Spleen (tissue), 11 donors: ENCODE measurements at regions not wholly inside any gene's neighbourhood (a gene's known extent, or its start where the extent isn't known, plus 50 kb on each side); places are given as distances from the start of the nearest gene placed in this dataset.

ENCODE experiments used
- DNase-seq: peaks from one replicate; pipeline ENCODE4 v3.0.0-alpha.2; 2020
- H3K27ac ChIP-seq, 8 donors: fragments of 200-600 bp; sonication (generic) in 7 of 8; 1 replicate in 4 of 8; 2 replicates in 4 of 8; pipeline versions ENCODE4 v1.5.0 to v1.8.0; 2016 to 2021; ENCODE audit warnings: inconsistent platforms in 4 of 8, mild to moderate bottlenecking in 4 of 8, moderate library complexity in 1 of 8
- H3K27me3 ChIP-seq, 7 donors: fragments of 200-600 bp; sonication (generic) in 6 of 7; replicated peaks in 1 of 7; 1 replicate in 4 of 7; 2 replicates in 3 of 7; pipeline versions ENCODE4 v1.5.0 to v1.8.0; 2016 to 2021; ENCODE audit warnings: inconsistent platforms in 3 of 7, mild to moderate bottlenecking in 1 of 7
- H3K36me3 ChIP-seq, 6 donors: fragments of 200-600 bp; sonication (generic) in 5 of 6; 1 replicate in 4 of 6; 2 replicates in 2 of 6; pipeline versions ENCODE4 v1.5.0 to v1.8.0; 2016 to 2021; ENCODE audit warnings: inconsistent platforms in 2 of 6
- H3K4me1 ChIP-seq, 6 donors: fragments of 200-600 bp; sonication (generic) in 5 of 6; 1 replicate in 3 of 6; 2 replicates in 3 of 6; pipeline versions ENCODE4 v1.5.0 to v1.8.0; 2016 to 2021; ENCODE audit warnings: inconsistent platforms in 3 of 6
- H3K4me3 ChIP-seq, 8 donors: fragments of 200-600 bp; sonication (generic) in 7 of 8; 1 replicate in 4 of 8; 2 replicates in 4 of 8; pipeline versions ENCODE4 v1.5.0 to v1.8.0; 2016 to 2021; ENCODE audit warnings: inconsistent platforms in 4 of 8, mild to moderate bottlenecking in 4 of 8, moderate library complexity in 2 of 8
- H3K9me3 ChIP-seq, 8 donors: fragments of 200-600 bp; sonication (generic) in 7 of 8; 1 replicate in 4 of 8; 2 replicates in 4 of 8; pipeline versions ENCODE4 v1.5.0 to v1.8.0; 2016 to 2021; ENCODE audit warnings: inconsistent platforms in 4 of 8
- POLR2A ChIP-seq, 3 donors: fragments of 450-650 bp; IDR thresholded peaks; one replicate each; pipeline ENCODE4 v1.5.1; 2017; ENCODE audit warnings: antibody characterized with exemption in 3 of 3, mild to moderate bottlenecking in 1 of 3
- POLR2AphosphoS5 ChIP-seq, 3 donors: sonication (generic); formaldehyde crosslinking; IDR thresholded peaks; one replicate each; pipeline ENCODE4 v1.5.1; 2017; ENCODE audit warnings: antibody characterized with exemption in 3 of 3
- WGBS, 5 donors: extraction: QIAGEN DNeasy Blood & Tissue Kit in 3 of 5; methylation state at CpG; one replicate each; pipeline versions ENCODE4 v1.1.5 to v1.1.7; 2013 to 2018; 5-methylcytosine and 5-hydroxymethylcytosine counted together
- intact Hi-C: fragments of 100-400 bp; cut with DNase I; formaldehyde crosslinking; loops from one replicate; pipeline ENCODE4 v1.15.0; 2023; ENCODE audit warnings: low total_unique reads
- TF ChIP-seq, protein P1 (sequence below), 11 experiments: fragments of 200-600 bp in 7 of 11; fragments of 450-650 bp in 4 of 11; sonication (generic) in 4 of 11; IDR thresholded peaks in 8 of 11; conservative IDR thresholded peaks in 3 of 11; 1 replicate in 7 of 11; 2 replicates in 4 of 11; pipeline versions ENCODE4 v1.4.0 to v1.8.0; 2016 to 2021; ENCODE audit warnings: antibody characterized with exemption in 11 of 11, inconsistent platforms in 4 of 11, mild to moderate bottlenecking in 1 of 11
- donor health status: healthy with polysubstance abuse.
- donor health status: DM: no; HTN: no; CAD: no; lungs with moderate emphysema.
- donor health status: DM: no; HTN: no; CAD: no.
- donor health status: Bipolar disorder and iron deficiency.
- donor health status: healthy.
- donor health status: DM: no; HTN: no; CAD: no.
- donor health status: DM: yes; HTN: yes; CAD: no.

DNA sequence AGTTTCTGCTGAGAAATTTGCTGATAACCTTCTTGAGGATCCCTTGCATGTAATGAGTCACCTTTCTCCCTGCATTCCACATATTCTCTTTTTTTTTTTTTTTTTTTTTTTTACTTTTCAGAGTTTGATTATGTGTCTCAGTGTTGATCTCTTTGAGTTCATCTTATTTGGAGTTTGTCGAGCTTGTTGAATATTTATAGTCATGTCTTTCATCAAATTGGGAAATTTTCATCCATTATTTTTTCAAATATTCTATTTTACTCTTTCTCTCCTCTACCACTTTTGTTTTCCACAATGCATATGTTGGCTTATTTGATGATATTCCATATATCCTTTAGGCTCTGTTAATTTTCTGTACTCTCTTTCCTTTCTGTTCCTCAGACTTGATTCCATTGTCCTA lies 136.1 kb downstream of the MAD2L1 start:
- TF ChIP-seq POLR2A (IDR thresholded peaks at IDR 0.05) = no peak
- Histone ChIP-seq H3K9me3 (no peaks in the 10 kb centered on the region), H3K36me3 (no peaks in the 10 kb centered on the region), H3K27ac (no peak overlapping the region), H3K4me3 (no peak overlapping the region), H3K4me1 (no peaks in the 10 kb centered on the region), H3K27me3 (no peaks in the 10 kb centered on the region)
- DNase-seq = no peak
- WGBS, 5 donors = 59 to 80% (median 71%) methylated on average over 1 of the region's 1 CpG
- intact Hi-C loops = no loop called here

DNA sequence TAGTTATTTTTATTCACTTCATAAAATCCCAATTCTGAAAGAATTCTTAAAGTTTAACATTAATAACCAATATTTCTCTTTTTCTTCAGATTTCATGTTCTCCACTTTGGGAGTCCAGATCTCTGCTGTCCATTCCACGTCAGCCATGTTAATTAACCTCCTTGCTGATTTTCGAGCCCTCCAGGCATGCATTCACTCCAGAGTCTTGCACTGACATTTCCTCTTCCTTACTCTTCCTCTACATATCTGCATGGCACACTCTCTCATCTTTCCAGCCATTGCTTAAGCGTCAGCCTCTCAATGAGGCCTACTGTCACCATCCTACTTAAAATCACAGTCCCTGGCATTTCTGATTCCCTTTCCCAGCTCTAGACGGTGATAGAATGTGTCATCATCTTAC lies 144.8 kb downstream of the MAD2L1 start:
- no peak overlapping the region for H3K27ac ChIP-seq
- no peaks in the 10 kb centered on the region for H3K36me3 ChIP-seq
- no peak for TF ChIP-seq POLR2AphosphoS5 (IDR thresholded peaks at IDR 0.05)
- TF ChIP-seq, protein P1, sequence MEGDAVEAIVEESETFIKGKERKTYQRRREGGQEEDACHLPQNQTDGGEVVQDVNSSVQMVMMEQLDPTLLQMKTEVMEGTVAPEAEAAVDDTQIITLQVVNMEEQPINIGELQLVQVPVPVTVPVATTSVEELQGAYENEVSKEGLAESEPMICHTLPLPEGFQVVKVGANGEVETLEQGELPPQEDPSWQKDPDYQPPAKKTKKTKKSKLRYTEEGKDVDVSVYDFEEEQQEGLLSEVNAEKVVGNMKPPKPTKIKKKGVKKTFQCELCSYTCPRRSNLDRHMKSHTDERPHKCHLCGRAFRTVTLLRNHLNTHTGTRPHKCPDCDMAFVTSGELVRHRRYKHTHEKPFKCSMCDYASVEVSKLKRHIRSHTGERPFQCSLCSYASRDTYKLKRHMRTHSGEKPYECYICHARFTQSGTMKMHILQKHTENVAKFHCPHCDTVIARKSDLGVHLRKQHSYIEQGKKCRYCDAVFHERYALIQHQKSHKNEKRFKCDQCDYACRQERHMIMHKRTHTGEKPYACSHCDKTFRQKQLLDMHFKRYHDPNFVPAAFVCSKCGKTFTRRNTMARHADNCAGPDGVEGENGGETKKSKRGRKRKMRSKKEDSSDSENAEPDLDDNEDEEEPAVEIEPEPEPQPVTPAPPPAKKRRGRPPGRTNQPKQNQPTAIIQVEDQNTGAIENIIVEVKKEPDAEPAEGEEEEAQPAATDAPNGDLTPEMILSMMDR (IDR thresholded peaks at IDR 0.05 in 8 of 11, conservative IDR thresholded peaks at IDR 0.05 in 3 of 11) = no peak
- no peak for TF ChIP-seq POLR2A (IDR thresholded peaks at IDR 0.05)
- no peaks in the 10 kb centered on the region for H3K9me3 ChIP-seq
- H3K4me3 ChIP-seq = no peak overlapping the region
- H3K4me1 ChIP-seq = no peaks in the 10 kb centered on the region
- no peaks in the 10 kb centered on the region for H3K27me3 ChIP-seq
- no peak for DNase-seq
- WGBS, 5 donors = 78 to 93% (median 84%) methylated on average over 4 of the region's 4 CpGs
- intact Hi-C loops = no loop called here

DNA sequence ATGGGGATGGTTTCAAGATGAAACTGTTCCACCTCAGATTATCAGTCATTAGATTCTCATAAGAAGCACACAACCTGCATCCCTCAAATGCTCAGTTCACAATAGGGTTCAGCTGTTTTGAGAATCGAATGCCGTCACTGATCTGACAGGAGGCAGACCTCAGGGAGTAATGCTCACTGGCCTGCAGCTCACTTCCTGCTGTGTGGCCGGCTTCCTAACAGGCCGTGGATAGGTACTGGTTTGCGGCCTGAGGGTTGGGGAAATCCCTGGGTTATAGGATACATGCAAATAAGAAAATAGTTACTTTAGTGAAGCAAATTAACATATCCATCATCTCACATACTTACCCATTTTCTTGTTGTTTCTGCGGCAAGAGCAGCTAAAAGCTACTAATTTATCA lies 160.4 kb downstream of the MAD2L1 start:
- H3K27me3 ChIP-seq = no peaks in the 10 kb centered on the region
- 83 to 89% (median 88%) methylated on average over 6 of the region's 6 CpGs for WGBS, 5 donors
- peaks cover 0 to 25% (median 11%) of the 10 kb centered on the region in 8 donors for H3K9me3 ChIP-seq
- DNase-seq = no peak
- no peak overlapping the region for H3K27ac ChIP-seq
- H3K36me3 ChIP-seq = no peaks in the 10 kb centered on the region
- H3K4me3 ChIP-seq = no peak overlapping the region
- intact Hi-C loops = no loop called here
- TF ChIP-seq, protein P1 (IDR thresholded peaks at IDR 0.05 in 8 of 11, conservative IDR thresholded peaks at IDR 0.05 in 3 of 11) = no peak
- no peak for TF ChIP-seq POLR2AphosphoS5 (IDR thresholded peaks at IDR 0.05)
- no peak for TF ChIP-seq POLR2A (IDR thresholded peaks at IDR 0.05)
- no peaks in the 10 kb centered on the region for H3K4me1 ChIP-seq

DNA sequence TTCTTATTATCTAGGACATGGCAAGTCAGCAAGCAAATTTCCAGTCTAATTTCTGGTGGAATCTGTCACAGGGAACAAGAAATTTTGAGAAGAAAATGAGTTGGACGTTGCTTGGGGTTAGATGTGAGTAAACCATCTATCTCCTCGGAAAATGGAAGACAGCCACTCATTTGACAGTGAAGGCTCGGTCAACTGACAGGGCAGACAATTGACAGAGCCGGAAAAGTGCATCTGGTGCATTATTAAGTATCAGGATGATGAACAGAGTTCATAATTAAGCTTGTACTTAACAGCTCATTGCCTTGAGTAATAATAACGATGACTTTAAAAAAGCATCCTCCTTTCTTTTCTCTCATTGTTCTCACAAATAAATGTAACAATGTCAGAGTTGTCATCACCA lies 168.4 kb downstream of the MAD2L1 start:
- intact Hi-C loops = no loop called here
- H3K27ac ChIP-seq = no peak overlapping the region
- H3K9me3 ChIP-seq = no peaks in the 10 kb centered on the region
- TF ChIP-seq, protein P1 (IDR thresholded peaks at IDR 0.05 in 8 of 11, conservative IDR thresholded peaks at IDR 0.05 in 3 of 11) = no peak
- TF ChIP-seq POLR2AphosphoS5 (IDR thresholded peaks at IDR 0.05) (no peak), POLR2A (IDR thresholded peaks at IDR 0.05) (no peak)
- no peaks in the 10 kb centered on the region for H3K4me1 ChIP-seq
- DNase-seq = no peak
- H3K27me3 ChIP-seq = no peaks in the 10 kb centered on the region
- H3K4me3 ChIP-seq = no peak overlapping the region
- H3K36me3 ChIP-seq = no peaks in the 10 kb centered on the region
- WGBS, 5 donors = 58 to 74% (median 65%) methylated on average over 5 of the region's 5 CpGs

DNA sequence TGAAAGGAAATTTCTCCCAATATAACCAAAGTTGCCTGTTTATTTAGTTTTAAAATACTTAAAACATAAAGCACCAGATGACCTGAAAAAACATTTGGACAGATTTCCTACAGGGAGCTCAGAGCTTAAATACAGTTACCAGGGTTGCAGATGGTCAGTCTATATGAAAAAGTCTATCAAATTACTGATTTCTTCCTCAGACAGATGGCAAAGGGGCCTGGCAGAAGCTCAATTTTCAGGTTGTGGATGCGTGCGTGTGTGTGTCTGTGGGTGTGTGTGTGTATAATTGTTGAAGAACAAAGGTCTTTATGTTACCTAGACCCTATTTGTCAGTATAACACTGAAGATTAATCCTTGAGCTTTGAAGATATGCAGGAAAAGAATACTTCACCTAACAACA lies 169.4 kb downstream of the MAD2L1 start:
- Histone ChIP-seq H3K9me3 (no peaks in the 10 kb centered on the region), H3K27me3 (no peaks in the 10 kb centered on the region), H3K4me1 (no peaks in the 10 kb centered on the region), H3K27ac (no peak overlapping the region), H3K4me3 (no peak overlapping the region), H3K36me3 (no peaks in the 10 kb centered on the region)
- TF ChIP-seq POLR2A (IDR thresholded peaks at IDR 0.05) (no peak), POLR2AphosphoS5 (IDR thresholded peaks at IDR 0.05) (no peak)
- TF ChIP-seq, protein P1 (IDR thresholded peaks at IDR 0.05 in 8 of 11, conservative IDR thresholded peaks at IDR 0.05 in 3 of 11) = no peak
- 74 to 92% (median 87%) methylated on average over 2 of the region's 2 CpGs for WGBS, 5 donors
- intact Hi-C loops = no loop called here
- no peak for DNase-seq
